Effector CD4-positive, alpha-beta T cell (primary cell): ENCODE measurements at regions not wholly inside any gene's neighbourhood (a gene's known extent, or its start where the extent isn't known, plus 50 kb on each side); places are given as distances from the start of the nearest gene placed in this dataset.

ENCODE experiments used
- DNase-seq: peaks from one replicate; pipeline ENCODE4 v3.0.0-alpha.2; 2020

GRCh38 chr22:22825213-22825593 is 62.4 kb upstream of the IGLL5 start:
- DNase-seq, result no peak

GRCh38 chr22:22827187-22827939 is 60.3 kb upstream of the IGLL5 start:
- DNase-seq, result no peak

- DNase-seq, result no peak
Measured at GRCh38 chr22:22830193-22830592, 57.4 kb upstream of the IGLL5 start.

GRCh38 chr22:22830957-22831688 is 56.5 kb upstream of the IGLL5 start:
- no peak for DNase-seq

GRCh38 chr22:22833059-22833458 is 54.6 kb upstream of the IGLL5 start:
- no peak for DNase-seq

GRCh38 chr22:22833488-22833887 is 54.1 kb upstream of the IGLL5 start:
- DNase-seq, result no peak

GRCh38 chr22:22834204-22834603 is 53.4 kb upstream of the IGLL5 start:
- no peak for DNase-seq

- DNase-seq, result no peak
Measured at GRCh38 chr22:22834783-22835182, 52.8 kb upstream of the IGLL5 start.

- no peak for DNase-seq
Measured at GRCh38 chr22:22835242-22835641, 52.4 kb upstream of the IGLL5 start.

- no peak for DNase-seq
Measured at GRCh38 chr22:22835771-22836291, 51.8 kb upstream of the IGLL5 start.

- DNase-seq, result no peak
Measured at GRCh38 chr22:22836635-22837034, 51.0 kb upstream of the IGLL5 start.
